ENCODE measurements at regions not wholly inside any gene's neighbourhood (a gene's known extent, or its start where the extent isn't known, plus 50 kb on each side); places are given as distances from the start of the nearest gene placed in this dataset.

DNA sequence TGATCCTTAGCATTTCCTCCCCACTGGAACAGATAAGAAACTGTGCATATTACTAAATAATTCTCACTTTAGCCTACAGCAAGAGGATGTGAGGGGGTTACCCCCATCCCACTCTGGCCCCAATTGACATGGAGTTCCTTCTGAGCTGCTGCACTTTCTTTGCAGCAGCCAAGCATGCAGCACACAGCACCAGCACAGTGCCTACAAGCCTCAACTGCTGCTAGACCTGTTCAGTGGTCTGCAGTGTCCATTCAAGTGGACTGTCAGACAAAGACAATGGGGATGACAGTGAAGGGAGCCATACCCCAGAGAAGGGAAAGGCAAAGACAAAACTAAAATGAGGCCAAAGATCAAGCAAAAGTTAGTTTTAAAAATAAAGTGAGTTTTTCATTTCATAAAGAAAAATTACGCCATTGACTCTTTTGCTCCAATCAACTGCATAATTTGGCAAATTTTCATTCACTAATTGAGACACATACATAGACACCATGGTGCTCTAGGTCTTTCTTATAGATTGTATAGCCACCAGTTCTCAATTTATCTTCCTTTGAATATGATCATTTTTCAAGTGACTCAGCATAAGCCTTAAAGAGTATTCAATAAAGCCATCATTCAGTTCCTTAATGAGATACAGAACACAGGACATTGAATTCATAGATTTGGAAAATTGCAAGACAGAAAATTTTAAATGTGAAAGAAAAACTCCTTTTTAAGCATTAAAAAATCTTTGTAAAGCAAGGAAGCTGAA, 410.6 kb downstream of the HNRNPD start:
- TF ChIP-seq, protein P1, sequence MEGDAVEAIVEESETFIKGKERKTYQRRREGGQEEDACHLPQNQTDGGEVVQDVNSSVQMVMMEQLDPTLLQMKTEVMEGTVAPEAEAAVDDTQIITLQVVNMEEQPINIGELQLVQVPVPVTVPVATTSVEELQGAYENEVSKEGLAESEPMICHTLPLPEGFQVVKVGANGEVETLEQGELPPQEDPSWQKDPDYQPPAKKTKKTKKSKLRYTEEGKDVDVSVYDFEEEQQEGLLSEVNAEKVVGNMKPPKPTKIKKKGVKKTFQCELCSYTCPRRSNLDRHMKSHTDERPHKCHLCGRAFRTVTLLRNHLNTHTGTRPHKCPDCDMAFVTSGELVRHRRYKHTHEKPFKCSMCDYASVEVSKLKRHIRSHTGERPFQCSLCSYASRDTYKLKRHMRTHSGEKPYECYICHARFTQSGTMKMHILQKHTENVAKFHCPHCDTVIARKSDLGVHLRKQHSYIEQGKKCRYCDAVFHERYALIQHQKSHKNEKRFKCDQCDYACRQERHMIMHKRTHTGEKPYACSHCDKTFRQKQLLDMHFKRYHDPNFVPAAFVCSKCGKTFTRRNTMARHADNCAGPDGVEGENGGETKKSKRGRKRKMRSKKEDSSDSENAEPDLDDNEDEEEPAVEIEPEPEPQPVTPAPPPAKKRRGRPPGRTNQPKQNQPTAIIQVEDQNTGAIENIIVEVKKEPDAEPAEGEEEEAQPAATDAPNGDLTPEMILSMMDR (IDR thresholded peaks at IDR 0.05) = no peak
- TF ChIP-seq EZH2 (IDR thresholded peaks at IDR 0.05; ENCODE audit: borderline replicate concordance, insufficient read depth, low read depth, low read length, poor library complexity, severe bottlenecking) = no peak
